ENCODE measurements at regions not wholly inside any gene's neighbourhood (a gene's known extent, or its start where the extent isn't known, plus 50 kb on each side); places are given as distances from the start of the nearest gene placed in this dataset.

DNA sequence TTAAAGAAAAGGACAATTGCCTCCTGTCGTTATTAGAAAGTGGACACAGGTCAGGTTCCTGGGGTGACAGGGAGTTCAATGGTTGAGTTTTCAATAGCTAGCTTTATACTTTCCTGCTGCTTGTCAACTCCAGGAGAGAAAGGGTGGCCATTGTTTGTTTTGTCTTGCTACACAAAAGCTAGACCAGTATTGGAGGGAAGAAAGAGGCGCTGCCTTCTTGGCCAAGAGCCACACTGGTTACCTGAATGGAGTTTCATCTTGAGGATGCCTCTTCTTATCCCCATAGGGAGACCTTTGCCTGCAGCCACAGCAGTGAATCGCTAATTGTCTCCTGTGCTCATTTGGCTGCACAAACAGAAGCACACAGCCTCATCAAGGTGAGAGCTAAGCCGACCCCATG is 279.4 kb upstream of the GRIA1 start:
- TF ChIP-seq, protein P1, sequence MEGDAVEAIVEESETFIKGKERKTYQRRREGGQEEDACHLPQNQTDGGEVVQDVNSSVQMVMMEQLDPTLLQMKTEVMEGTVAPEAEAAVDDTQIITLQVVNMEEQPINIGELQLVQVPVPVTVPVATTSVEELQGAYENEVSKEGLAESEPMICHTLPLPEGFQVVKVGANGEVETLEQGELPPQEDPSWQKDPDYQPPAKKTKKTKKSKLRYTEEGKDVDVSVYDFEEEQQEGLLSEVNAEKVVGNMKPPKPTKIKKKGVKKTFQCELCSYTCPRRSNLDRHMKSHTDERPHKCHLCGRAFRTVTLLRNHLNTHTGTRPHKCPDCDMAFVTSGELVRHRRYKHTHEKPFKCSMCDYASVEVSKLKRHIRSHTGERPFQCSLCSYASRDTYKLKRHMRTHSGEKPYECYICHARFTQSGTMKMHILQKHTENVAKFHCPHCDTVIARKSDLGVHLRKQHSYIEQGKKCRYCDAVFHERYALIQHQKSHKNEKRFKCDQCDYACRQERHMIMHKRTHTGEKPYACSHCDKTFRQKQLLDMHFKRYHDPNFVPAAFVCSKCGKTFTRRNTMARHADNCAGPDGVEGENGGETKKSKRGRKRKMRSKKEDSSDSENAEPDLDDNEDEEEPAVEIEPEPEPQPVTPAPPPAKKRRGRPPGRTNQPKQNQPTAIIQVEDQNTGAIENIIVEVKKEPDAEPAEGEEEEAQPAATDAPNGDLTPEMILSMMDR (optimal IDR thresholded peaks at IDR 0.05 in 1 of 3, IDR thresholded peaks at IDR 0.05 in 1 of 3, conservative IDR thresholded peaks at IDR 0.05 in 1 of 3; ENCODE audit: extremely low read depth in 1 of 3, insufficient read depth in 2 of 3, low read length in 3 of 3) = no peak
- no peak for TF ChIP-seq EZH2 (IDR thresholded peaks at IDR 0.05; ENCODE audit: low read length)

DNA sequence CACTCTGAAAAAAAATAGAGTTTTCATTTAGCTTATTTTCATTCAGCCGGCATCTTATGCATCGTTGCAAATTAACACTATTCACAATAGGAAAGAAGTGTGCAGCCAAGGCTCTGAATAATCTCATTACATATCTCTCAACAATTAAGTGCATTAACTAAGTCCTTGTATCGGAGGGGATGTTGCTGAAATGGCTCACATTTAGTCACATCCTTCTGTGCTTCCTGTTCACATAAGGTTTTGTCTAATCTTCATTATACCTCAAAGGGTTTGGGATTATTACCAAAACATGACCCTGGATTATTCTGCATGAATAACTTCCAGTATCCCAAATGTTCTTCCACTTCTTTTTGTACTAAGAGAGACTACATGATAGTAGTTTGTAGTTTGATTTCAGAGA is 278.0 kb upstream of the GRIA1 start:
- Histone ChIP-seq H4K20me1 (ENCODE audit: control insufficient read depth, extremely low read depth, insufficient read depth, low read length) (no peaks in the 10 kb centered on the region), H3K9ac (ENCODE audit: control insufficient read depth, extremely low read depth, insufficient read depth, low read length) (no peak overlapping the region), H3K36me3 (ENCODE audit: control insufficient read depth in 2 of 2, extremely low read depth in 1 of 2, insufficient read depth in 2 of 2, low read length in 2 of 2) (no peaks in the 10 kb centered on the region), H3K9me3 (ENCODE audit: control insufficient read depth, low read depth, low read length) (no peaks in the 10 kb centered on the region), H3K4me3 (ENCODE audit: control insufficient read depth in 2 of 3, extremely low read depth in 1 of 3, insufficient read depth in 2 of 3, low read depth in 1 of 3, low read length in 3 of 3) (no peak overlapping the region), H3K79me2 (ENCODE audit: control insufficient read depth, insufficient read depth, low read length) (no peaks in the 10 kb centered on the region), H3K4me1 (ENCODE audit: control insufficient read depth, extremely low read depth, insufficient read depth, low read length) (no peaks in the 10 kb centered on the region), H2AFZ (ENCODE audit: control insufficient read depth, low read length) (no peak overlapping the region), H3K27me3 (ENCODE audit: control insufficient read depth, extremely low read depth, insufficient read depth, low read length) (no peaks in the 10 kb centered on the region), H3K9me1 (ENCODE audit: control insufficient read depth, extremely low read depth, insufficient read depth, low read length) (no peaks in the 10 kb centered on the region), H3K27ac (ENCODE audit: control insufficient read depth, insufficient read depth, low read length) (no peak overlapping the region), H3K4me2 (ENCODE audit: control insufficient read depth, extremely low read depth, insufficient read depth, low read depth, low read length) (no peak overlapping the region)
- DNase-seq (ENCODE audit: low read depth, low spot score) = no peak
- TF ChIP-seq EZH2 (IDR thresholded peaks at IDR 0.05; ENCODE audit: low read length) = no peak
- TF ChIP-seq, protein P1 (optimal IDR thresholded peaks at IDR 0.05 in 1 of 3, IDR thresholded peaks at IDR 0.05 in 1 of 3, conservative IDR thresholded peaks at IDR 0.05 in 1 of 3; ENCODE audit: extremely low read depth in 1 of 3, insufficient read depth in 2 of 3, low read length in 3 of 3) = no peak
- dilution Hi-C loops (cut with MboI; ENCODE audit: extremely low pct_ligation_motif_present, low sequenced_read_pairs) = no loop called here
- FAIRE-seq = no peak

More for the DNA sequence above, 279.4 kb upstream of the GRIA1 start:
- H3K36me3 ChIP-seq (ENCODE audit: control insufficient read depth in 2 of 2, extremely low read depth in 1 of 2, insufficient read depth in 2 of 2, low read length in 2 of 2) = no peaks in the 10 kb centered on the region
- no peak overlapping the region for H3K27ac ChIP-seq (ENCODE audit: control insufficient read depth, insufficient read depth, low read length)
- no peaks in the 10 kb centered on the region for H3K79me2 ChIP-seq (ENCODE audit: control insufficient read depth, insufficient read depth, low read length)
- no peaks in the 10 kb centered on the region for H4K20me1 ChIP-seq (ENCODE audit: control insufficient read depth, extremely low read depth, insufficient read depth, low read length)
- H2AFZ ChIP-seq (ENCODE audit: control insufficient read depth, low read length) = no peak overlapping the region
- no peak overlapping the region for H3K4me3 ChIP-seq (ENCODE audit: control insufficient read depth in 2 of 3, extremely low read depth in 1 of 3, insufficient read depth in 2 of 3, low read depth in 1 of 3, low read length in 3 of 3)
- no peak overlapping the region for H3K4me2 ChIP-seq (ENCODE audit: control insufficient read depth, extremely low read depth, insufficient read depth, low read depth, low read length)
- no peak overlapping the region for H3K9ac ChIP-seq (ENCODE audit: control insufficient read depth, extremely low read depth, insufficient read depth, low read length)
- dilution Hi-C loops (cut with MboI; ENCODE audit: extremely low pct_ligation_motif_present, low sequenced_read_pairs) = no loop called here
- no peaks in the 10 kb centered on the region for H3K9me1 ChIP-seq (ENCODE audit: control insufficient read depth, extremely low read depth, insufficient read depth, low read length)
- no peaks in the 10 kb centered on the region for H3K27me3 ChIP-seq (ENCODE audit: control insufficient read depth, extremely low read depth, insufficient read depth, low read length)
- H3K4me1 ChIP-seq (ENCODE audit: control insufficient read depth, extremely low read depth, insufficient read depth, low read length) = no peaks in the 10 kb centered on the region
- H3K9me3 ChIP-seq (ENCODE audit: control insufficient read depth, low read depth, low read length) = no peaks in the 10 kb centered on the region
- FAIRE-seq (no peak), DNase-seq (ENCODE audit: low read depth, low spot score) (no peak)
